Thyroid gland (tissue), 4 donors: ENCODE measurements at regions not wholly inside any gene's neighbourhood (a gene's known extent, or its start where the extent isn't known, plus 50 kb on each side); places are given as distances from the start of the nearest gene placed in this dataset.

ENCODE experiments used
- DNase-seq, 2 donors: peaks; one replicate each; pipeline ENCODE4 v3.0.0-alpha.2; 2019
- H3K27ac ChIP-seq, 3 donors: fragments of 200-600 bp; sonication (generic); 1 replicate in 2 of 3; 2 replicates in 1 of 3; pipeline ENCODE4 v1.5.1; 2016 to 2019; ENCODE audit warnings: mild to moderate bottlenecking in 1 of 3, moderate library complexity in 1 of 3
- H3K27me3 ChIP-seq: fragments of 200-600 bp; sonication (generic); one replicate; pipeline ENCODE4 v1.5.1; 2019
- H3K36me3 ChIP-seq, 2 donors: fragments of 200-600 bp; sonication (generic); one replicate each; pipeline ENCODE4 v1.5.1; 2016 to 2019
- H3K4me1 ChIP-seq, 2 donors: fragments of 200-600 bp; sonication (generic); one replicate each; pipeline ENCODE4 v1.5.1; 2017 to 2019
- H3K4me3 ChIP-seq, 3 donors: fragments of 200-600 bp; sonication (generic); replicated peaks in 1 of 3; 1 replicate in 2 of 3; 2 replicates in 1 of 3; pipeline ENCODE4 v1.5.1; 2016; ENCODE audit warnings: mild to moderate bottlenecking in 1 of 3
- H3K9me3 ChIP-seq: fragments of 200-600 bp; sonication (generic); one replicate; pipeline ENCODE4 v1.5.1; 2017
- CTCF ChIP-seq, 6 experiments: fragments of 200-600 bp in 3 of 6; fragments of 450-650 bp in 3 of 6; sonication (generic) in 3 of 6; IDR thresholded peaks; one replicate each; pipeline ENCODE4 v1.5.1; 2016 to 2019; ENCODE audit warnings: antibody characterized with exemption in 6 of 6, mild to moderate bottlenecking in 2 of 6, inconsistent platforms in 1 of 6, moderate library complexity in 1 of 6
- POLR2A ChIP-seq, 2 donors: fragments of 450-650 bp; IDR thresholded peaks; one replicate each; pipeline ENCODE4 v1.6.1; 2017; ENCODE audit warnings: antibody characterized with exemption in 2 of 2, mild to moderate bottlenecking in 2 of 2, moderate library complexity in 1 of 2
- WGBS, 2 donors: methylation state at CpG; one replicate each; pipeline ENCODE4 v1.1.5; 2017; 5-methylcytosine and 5-hydroxymethylcytosine counted together
- intact Hi-C: fragments of 100-400 bp; cut with DNase I; formaldehyde crosslinking; loops from one replicate; pipeline ENCODE4 v1.15.1; 2023

GRCh38 chr7:131618391-131618790 is 62.0 kb upstream of the PODXL start:
- Histone ChIP-seq H3K36me3 (no peaks in the 10 kb centered on the region), H3K9me3 (no peaks in the 10 kb centered on the region), H3K27ac (no peak overlapping the region), H3K27me3 (no peaks in the 10 kb centered on the region), H3K4me3 (no peak overlapping the region), H3K4me1 (no peaks in the 10 kb centered on the region)
- TF ChIP-seq CTCF (IDR thresholded peaks at IDR 0.05) (no peak), POLR2A (IDR thresholded peaks at IDR 0.05) (no peak)
- 73 to 80% methylated on average over 5 of the region's 5 CpGs for WGBS, 2 donors
- intact Hi-C loops = no loop called here
- DNase-seq = no peak

GRCh38 chr7:131616487-131617200 is 60.2 kb upstream of the PODXL start:
- H3K4me3 ChIP-seq = no peak overlapping the region
- H3K27me3 ChIP-seq = no peaks in the 10 kb centered on the region
- no peak overlapping the region for H3K27ac ChIP-seq
- no peaks in the 10 kb centered on the region for H3K9me3 ChIP-seq
- no peak for DNase-seq
- no peaks in the 10 kb centered on the region for H3K4me1 ChIP-seq
- intact Hi-C loops = no loop called here
- TF ChIP-seq POLR2A (IDR thresholded peaks at IDR 0.05) (no peak), CTCF (IDR thresholded peaks at IDR 0.05) (no peak)
- H3K36me3 ChIP-seq = no peaks in the 10 kb centered on the region
- WGBS, 2 donors = 80 to 89% methylated on average over 8 of the region's 8 CpGs

- H3K4me3 ChIP-seq = no peak overlapping the region
- H3K27me3 ChIP-seq = no peaks in the 10 kb centered on the region
- no peak for DNase-seq
- WGBS, 2 donors = 80 to 96% methylated on average over 7 of the region's 7 CpGs
- no peak for TF ChIP-seq POLR2A (IDR thresholded peaks at IDR 0.05)
- no peak for TF ChIP-seq CTCF (IDR thresholded peaks at IDR 0.05)
- H3K9me3 ChIP-seq = no peaks in the 10 kb centered on the region
- intact Hi-C loops = no loop called here
- no peaks in the 10 kb centered on the region for H3K4me1 ChIP-seq
- no peaks in the 10 kb centered on the region for H3K36me3 ChIP-seq
- H3K27ac ChIP-seq = no peak overlapping the region
Measured at GRCh38 chr7:131613909-131614308, 57.5 kb upstream of the PODXL start.

GRCh38 chr7:131610007-131610406 is 53.6 kb upstream of the PODXL start:
- H3K27ac ChIP-seq = no peak overlapping the region

More at GRCh38 chr7:131610007-131610406, 53.6 kb upstream of the PODXL start:
- Histone ChIP-seq H3K36me3 (no peaks in the 10 kb centered on the region), H3K4me3 (no peak overlapping the region), H3K4me1 (peaks cover 0 to 12% of the 10 kb centered on the region in 2 donors), H3K27me3 (no peaks in the 10 kb centered on the region), H3K9me3 (no peaks in the 10 kb centered on the region)
- DNase-seq = no peak
- 89 to 96% methylated on average over 2 to 4 of the region's 5 CpGs for WGBS, 2 donors
- TF ChIP-seq CTCF (IDR thresholded peaks at IDR 0.05) (no peak), POLR2A (IDR thresholded peaks at IDR 0.05) (no peak)
- intact Hi-C loops = no loop called here
